CD14-positive monocyte (primary cell): ENCODE measurements at regions not wholly inside any gene's neighbourhood (a gene's known extent, or its start where the extent isn't known, plus 50 kb on each side); places are given as distances from the start of the nearest gene placed in this dataset.
A peak's percentile ranks its signal among the peaks of the same experiment; 100 is the strongest.

Source experiments
- DNase-seq, 3 donors: peaks; one replicate each; pipeline ENCODE4 v3.0.0-alpha.2; 2011 to 2022
- H2AFZ ChIP-seq: 2 replicates; pipeline ENCODE4 v1.6.0; 2012; ENCODE audit warnings: mild to moderate bottlenecking, low read depth, low read length, inconsistent platforms; ENCODE audit not compliant: insufficient read depth, poor library complexity, severe bottlenecking
- H3K27ac ChIP-seq, 2 donors: 1 replicate in 1 of 2; 2 replicates in 1 of 2; pipeline ENCODE4 v1.5.1; 2012 to 2013; ENCODE audit warnings: low read length in 2 of 2, control low read depth in 1 of 2, inconsistent platforms in 1 of 2, low read depth in 1 of 2, mild to moderate bottlenecking in 1 of 2
- H3K27me3 ChIP-seq, 2 donors: one replicate each; pipeline versions ENCODE4 v1.6.0 to v1.6.1; 2011 to 2013; ENCODE audit warnings: low read length in 2 of 2; ENCODE audit not compliant: control insufficient read depth in 2 of 2, insufficient read depth in 2 of 2
- H3K36me3 ChIP-seq, 2 donors: replicated peaks in 1 of 2; 1 replicate in 1 of 2; 2 replicates in 1 of 2; pipeline versions ENCODE4 v1.5.1 to v1.6.1; 2012 to 2013; ENCODE audit warnings: low read length in 2 of 2, control low read depth in 1 of 2, inconsistent platforms in 1 of 2, mild to moderate bottlenecking in 1 of 2; ENCODE audit not compliant: insufficient read depth in 2 of 2, control insufficient read depth in 1 of 2
- H3K4me1 ChIP-seq, 2 donors: 1 replicate in 1 of 2; 2 replicates in 1 of 2; pipeline versions ENCODE4 v1.5.1 to v1.6.1; 2012 to 2013; ENCODE audit warnings: low read length in 2 of 2, control low read depth in 1 of 2, inconsistent platforms in 1 of 2, mild to moderate bottlenecking in 1 of 2, moderate library complexity in 1 of 2; ENCODE audit not compliant: insufficient read depth in 2 of 2, control insufficient read depth in 1 of 2
- H3K4me2 ChIP-seq: replicated peaks from 2 replicates; pipeline ENCODE3; 2012; ENCODE audit warnings: low read length, moderate library complexity, mild to moderate bottlenecking; ENCODE audit not compliant: poor library complexity, severe bottlenecking; ENCODE audit errors: extremely low read depth
- H3K4me3 ChIP-seq, 3 experiments: fragments of 200-600 bp in 1 of 3; sonication (generic) in 1 of 3; replicated peaks in 1 of 3; 1 replicate in 2 of 3; 2 replicates in 1 of 3; pipeline ENCODE4 v1.5.1; 2011 to 2013; ENCODE audit warnings: low read length in 3 of 3, mild to moderate bottlenecking in 3 of 3, control low read depth in 2 of 3, low read depth in 2 of 3, inconsistent platforms in 1 of 3, moderate library complexity in 1 of 3
- H3K79me2 ChIP-seq: 2 replicates; pipeline ENCODE4 v1.6.0; 2012; ENCODE audit warnings: mild to moderate bottlenecking, control low read depth, inconsistent platforms, low read length, moderate library complexity; ENCODE audit not compliant: insufficient read depth
- H3K9ac ChIP-seq: 2 replicates; pipeline ENCODE4 v1.6.0; 2017; ENCODE audit warnings: low read length, mild to moderate bottlenecking; ENCODE audit not compliant: insufficient read depth, poor library complexity, severe bottlenecking
- H3K9me3 ChIP-seq, 2 donors: replicated peaks in 1 of 2; 1 replicate in 1 of 2; 2 replicates in 1 of 2; pipeline versions ENCODE4 v1.5.1 to v1.6.1; 2012 to 2013; ENCODE audit warnings: low read length in 2 of 2, control low read depth in 1 of 2; ENCODE audit not compliant: control insufficient read depth in 1 of 2, insufficient read depth in 1 of 2
- H4K20me1 ChIP-seq: 2 replicates; pipeline ENCODE4 v1.6.0; 2012; ENCODE audit warnings: mild to moderate bottlenecking, low read length, control low read depth, moderate library complexity; ENCODE audit not compliant: insufficient read depth
- H3K27ac Mint-ChIP-seq, 7 donors: one replicate each; pipeline ENCODE4 v1.8.0; 2020; ENCODE audit warnings: mild to moderate bottlenecking in 7 of 7, mixed read lengths in 7 of 7, moderate library complexity in 6 of 7, inconsistent platforms in 2 of 7
- H3K27me3 Mint-ChIP-seq, 3 donors: one replicate each; pipeline ENCODE4 v1.8.0; 2021 to 2022; ENCODE audit warnings: low read depth in 3 of 3, mild to moderate bottlenecking in 3 of 3, mixed read lengths in 3 of 3, moderate library complexity in 3 of 3, inconsistent platforms in 1 of 3
- H3K36me3 Mint-ChIP-seq, 2 donors: one replicate each; pipeline ENCODE4 v1.8.0; 2020; ENCODE audit warnings: mixed read lengths in 2 of 2, inconsistent platforms in 1 of 2, mild to moderate bottlenecking in 1 of 2
- H3K4me1 Mint-ChIP-seq: one replicate; pipeline ENCODE4 v1.8.0; 2020; ENCODE audit warnings: mild to moderate bottlenecking, mixed read lengths
- H3K4me3 Mint-ChIP-seq, 2 donors: one replicate each; pipeline ENCODE4 v1.8.0; 2020; ENCODE audit warnings: mild to moderate bottlenecking in 2 of 2, mixed read lengths in 2 of 2, moderate library complexity in 1 of 2
- H3K9me3 Mint-ChIP-seq, 7 donors: one replicate each; pipeline ENCODE4 v1.8.0; 2020 to 2022; ENCODE audit warnings: mixed read lengths in 7 of 7, mild to moderate bottlenecking in 6 of 7, moderate library complexity in 6 of 7, inconsistent platforms in 2 of 7
- WGBS: methylation state at CpG from one replicate; pipeline ENCODE4 v1.1.5; 2013; ENCODE audit warnings: missing lambda C conversion rate; ENCODE audit not compliant: insufficient coverage; 5-methylcytosine and 5-hydroxymethylcytosine counted together
- intact Hi-C, 2 donors: fragments of 100-400 bp; cut with micrococcal nuclease; formaldehyde crosslinking; loops; one replicate each; pipeline versions ENCODE4 v1.15.0 to v1.15.1; 2023
- TF ChIP-seq, protein P1 (sequence below): fragments of 200-600 bp; IDR thresholded peaks from one replicate; pipeline ENCODE4 v1.8.0; 2022; ENCODE audit warnings: antibody characterized with exemption, mild to moderate bottlenecking

DNA sequence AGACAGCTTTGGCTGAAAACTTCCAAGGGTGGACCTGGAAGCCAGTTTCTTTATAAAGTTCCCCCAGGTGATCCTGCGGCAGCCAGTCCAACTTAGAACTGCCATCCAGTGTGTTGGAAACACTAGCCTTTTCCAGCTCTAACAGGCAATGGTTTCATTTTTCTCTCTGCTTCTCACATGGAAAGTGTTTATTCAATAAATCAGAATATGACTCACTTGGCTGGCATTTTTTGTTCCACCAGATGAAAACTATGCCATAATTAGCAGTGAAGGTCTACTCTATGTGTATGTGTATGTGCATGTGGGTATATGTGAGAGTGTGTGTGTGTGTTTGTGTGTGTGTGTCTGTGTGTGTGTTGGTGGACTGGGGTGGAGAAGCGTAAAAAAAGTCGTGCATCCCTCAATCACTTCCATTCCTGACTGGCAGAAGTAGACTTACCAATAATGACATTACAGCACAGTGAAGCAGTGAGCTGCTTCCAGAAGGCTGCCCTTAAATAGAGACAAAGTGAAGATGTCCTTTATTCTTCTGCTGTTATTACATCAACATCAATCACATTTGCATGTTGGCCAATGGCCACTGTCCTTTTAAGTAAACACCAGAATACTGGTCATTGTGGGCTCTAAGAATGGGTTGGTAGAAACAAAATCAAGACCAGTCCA is 90.9 kb upstream of the SETBP1 start:
- Mint-ChIP-seq H3K36me3 (no peaks in the 10 kb centered on the region), H3K4me3 (no peak overlapping the region), H3K27me3 (peaks cover 0 to 1% (median 0%) of the 10 kb centered on the region in 3 donors), H3K27ac (peak overlapping the region in 2 of 7 donors; percentile 46 to 74), H3K9me3 (no peaks in the 10 kb centered on the region), H3K4me1 (no peaks in the 10 kb centered on the region)
- Histone ChIP-seq H3K27ac (no peak overlapping the region), H3K9ac (no peak overlapping the region), H3K27me3 (no peaks in the 10 kb centered on the region), H3K36me3 (no peaks in the 10 kb centered on the region), H4K20me1 (no peaks in the 10 kb centered on the region), H3K4me3 (no peak overlapping the region), H3K79me2 (no peaks in the 10 kb centered on the region), H3K4me2 (no peak overlapping the region), H3K4me1 (no peaks in the 10 kb centered on the region), H2AFZ (no peak overlapping the region), H3K9me3 (no peaks in the 10 kb centered on the region)
- DNase-seq = no peak
- no CpG with 5 or more reads among the region's 3 CpGs for WGBS
- TF ChIP-seq, protein P1, sequence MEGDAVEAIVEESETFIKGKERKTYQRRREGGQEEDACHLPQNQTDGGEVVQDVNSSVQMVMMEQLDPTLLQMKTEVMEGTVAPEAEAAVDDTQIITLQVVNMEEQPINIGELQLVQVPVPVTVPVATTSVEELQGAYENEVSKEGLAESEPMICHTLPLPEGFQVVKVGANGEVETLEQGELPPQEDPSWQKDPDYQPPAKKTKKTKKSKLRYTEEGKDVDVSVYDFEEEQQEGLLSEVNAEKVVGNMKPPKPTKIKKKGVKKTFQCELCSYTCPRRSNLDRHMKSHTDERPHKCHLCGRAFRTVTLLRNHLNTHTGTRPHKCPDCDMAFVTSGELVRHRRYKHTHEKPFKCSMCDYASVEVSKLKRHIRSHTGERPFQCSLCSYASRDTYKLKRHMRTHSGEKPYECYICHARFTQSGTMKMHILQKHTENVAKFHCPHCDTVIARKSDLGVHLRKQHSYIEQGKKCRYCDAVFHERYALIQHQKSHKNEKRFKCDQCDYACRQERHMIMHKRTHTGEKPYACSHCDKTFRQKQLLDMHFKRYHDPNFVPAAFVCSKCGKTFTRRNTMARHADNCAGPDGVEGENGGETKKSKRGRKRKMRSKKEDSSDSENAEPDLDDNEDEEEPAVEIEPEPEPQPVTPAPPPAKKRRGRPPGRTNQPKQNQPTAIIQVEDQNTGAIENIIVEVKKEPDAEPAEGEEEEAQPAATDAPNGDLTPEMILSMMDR = no peak
- intact Hi-C loops = no loop called here

DNA sequence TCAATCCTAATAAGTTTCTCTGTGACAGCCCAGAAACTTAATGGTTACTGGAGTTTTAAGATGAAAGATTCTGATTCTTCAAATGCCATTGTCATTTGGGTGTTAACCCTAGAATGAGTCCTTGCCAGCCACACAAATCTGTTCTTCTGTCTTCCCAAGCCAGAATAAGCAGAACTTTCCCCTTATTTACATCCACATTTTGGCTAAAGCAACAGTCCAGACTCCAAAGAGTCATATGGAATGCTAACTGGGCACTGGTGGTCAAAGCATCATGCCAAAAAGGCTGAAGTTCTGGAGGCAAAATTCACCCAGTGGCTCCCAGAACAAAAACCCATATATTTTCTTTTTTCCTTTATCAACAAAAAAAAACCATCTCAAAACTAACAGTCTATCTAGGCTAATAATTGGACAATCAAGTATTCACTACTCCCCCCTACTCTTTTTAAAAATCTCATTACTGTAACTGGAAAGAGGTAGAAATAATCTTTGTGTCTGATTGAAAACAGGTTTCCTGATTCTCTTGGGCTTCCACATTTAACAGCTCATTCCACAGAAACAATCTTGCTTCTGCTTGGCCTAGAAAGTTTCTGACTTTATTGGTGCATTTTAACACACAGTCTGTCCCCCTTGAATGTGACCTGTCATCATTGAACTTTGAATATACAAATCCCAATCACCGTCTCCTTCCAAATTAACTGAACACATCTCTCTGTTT is 89.6 kb upstream of the SETBP1 start:
- H3K36me3 ChIP-seq = no peaks in the 10 kb centered on the region
- H4K20me1 ChIP-seq = no peaks in the 10 kb centered on the region
- Mint-ChIP-seq H3K4me3 (no peak overlapping the region), H3K9me3 (no peaks in the 10 kb centered on the region), H3K27me3 (peaks cover 0 to 3% (median 1%) of the 10 kb centered on the region in 3 donors), H3K27ac (no peak overlapping the region), H3K4me1 (no peaks in the 10 kb centered on the region), H3K36me3 (no peaks in the 10 kb centered on the region)
- no peaks in the 10 kb centered on the region for H3K4me1 ChIP-seq
- intact Hi-C loops = no loop called here
- H3K4me3 ChIP-seq = no peak overlapping the region
- TF ChIP-seq, protein P1 = no peak
- H2AFZ ChIP-seq = no peak overlapping the region
- no peaks in the 10 kb centered on the region for H3K79me2 ChIP-seq
- no CpG with 5 or more reads among the region's 1 CpG for WGBS
- no peak for DNase-seq
- H3K9me3 ChIP-seq = no peaks in the 10 kb centered on the region
- H3K27ac ChIP-seq = no peak overlapping the region
- no peak overlapping the region for H3K9ac ChIP-seq
- no peak overlapping the region for H3K4me2 ChIP-seq
- no peaks in the 10 kb centered on the region for H3K27me3 ChIP-seq
